NCI-H2227 treated with DMSO at 0.1 percent for 48 hours (cell line): ENCODE measurements at regions not wholly inside any gene's neighbourhood (a gene's known extent, or its start where the extent isn't known, plus 50 kb on each side); places are given as distances from the start of the nearest gene placed in this dataset.

ENCODE experiments used
- DNase-seq: peaks from one replicate; lab custom pipeline; 2025; lab: John Stamatoyannopoulos, UW

- no peak for DNase-seq
Measured at GRCh38 chr5:153880106-153880505, 158.6 kb downstream of the FAM114A2 start.

GRCh38 chr5:153879596-153879995, 159.1 kb downstream of the FAM114A2 start:
- DNase-seq: no peak

GRCh38 chr5:153866176-153866575, 172.5 kb downstream of the FAM114A2 start:
- DNase-seq: no peak

- no peak for DNase-seq
Measured at GRCh38 chr5:153865016-153865415, 173.7 kb downstream of the FAM114A2 start.

- no peak for DNase-seq
Measured at GRCh38 chr5:153863951-153864350, 174.8 kb downstream of the FAM114A2 start.
